K562 (cell line): ENCODE measurements at regions not wholly inside any gene's neighbourhood (a gene's known extent, or its start where the extent isn't known, plus 50 kb on each side); places are given as distances from the start of the nearest gene placed in this dataset.

Experiments used
- SRSF1 ChIP-seq: fragments of 200-400 bp; formaldehyde crosslinking; IDR thresholded peaks from 2 replicates; pipeline ENCODE4 v1.6.1; 2017; ENCODE audit warnings: mild to moderate bottlenecking, low read depth, low read length, moderate library complexity
- TF ChIP-seq, protein P1 (sequence below), 2 experiments: fragments of 450-650 bp; IDR thresholded peaks; 2 replicates each; pipeline ENCODE4 v1.6.1; 2016; ENCODE audit warnings: mild to moderate bottlenecking in 2 of 2, borderline replicate concordance in 1 of 2, low read depth in 1 of 2, moderate library complexity in 1 of 2
- TF ChIP-seq, protein P2 (sequence below): fragments of 250-450 bp; sonication (Bioruptor Pico); IDR thresholded peaks from 2 replicates; pipeline ENCODE4 v1.8.0; 2022; ENCODE audit warnings: inconsistent platforms, mild to moderate bottlenecking, moderate library complexity, borderline replicate concordance

DNA sequence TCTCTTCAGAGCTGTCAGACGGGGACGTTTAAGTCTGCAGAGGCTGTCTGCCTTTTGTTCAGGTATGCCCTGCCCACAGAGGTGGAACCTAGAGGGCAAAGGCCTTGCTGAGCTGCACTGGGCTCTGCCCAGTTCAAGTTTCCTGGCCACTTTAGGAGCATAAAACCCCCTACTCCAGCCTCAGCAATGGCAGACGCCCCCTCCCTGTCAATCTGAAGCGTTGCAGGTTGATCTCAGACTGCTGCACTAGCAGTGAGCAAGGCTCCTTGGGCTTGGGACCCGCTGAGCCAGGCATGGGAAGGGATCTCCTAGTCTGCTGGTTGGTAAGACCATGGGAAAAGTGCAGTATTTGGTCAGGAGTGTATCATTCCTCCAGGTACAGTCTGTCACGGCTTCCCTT is 66.6 kb upstream of the TP53I11 start (continued):
- TF ChIP-seq, protein P1, sequence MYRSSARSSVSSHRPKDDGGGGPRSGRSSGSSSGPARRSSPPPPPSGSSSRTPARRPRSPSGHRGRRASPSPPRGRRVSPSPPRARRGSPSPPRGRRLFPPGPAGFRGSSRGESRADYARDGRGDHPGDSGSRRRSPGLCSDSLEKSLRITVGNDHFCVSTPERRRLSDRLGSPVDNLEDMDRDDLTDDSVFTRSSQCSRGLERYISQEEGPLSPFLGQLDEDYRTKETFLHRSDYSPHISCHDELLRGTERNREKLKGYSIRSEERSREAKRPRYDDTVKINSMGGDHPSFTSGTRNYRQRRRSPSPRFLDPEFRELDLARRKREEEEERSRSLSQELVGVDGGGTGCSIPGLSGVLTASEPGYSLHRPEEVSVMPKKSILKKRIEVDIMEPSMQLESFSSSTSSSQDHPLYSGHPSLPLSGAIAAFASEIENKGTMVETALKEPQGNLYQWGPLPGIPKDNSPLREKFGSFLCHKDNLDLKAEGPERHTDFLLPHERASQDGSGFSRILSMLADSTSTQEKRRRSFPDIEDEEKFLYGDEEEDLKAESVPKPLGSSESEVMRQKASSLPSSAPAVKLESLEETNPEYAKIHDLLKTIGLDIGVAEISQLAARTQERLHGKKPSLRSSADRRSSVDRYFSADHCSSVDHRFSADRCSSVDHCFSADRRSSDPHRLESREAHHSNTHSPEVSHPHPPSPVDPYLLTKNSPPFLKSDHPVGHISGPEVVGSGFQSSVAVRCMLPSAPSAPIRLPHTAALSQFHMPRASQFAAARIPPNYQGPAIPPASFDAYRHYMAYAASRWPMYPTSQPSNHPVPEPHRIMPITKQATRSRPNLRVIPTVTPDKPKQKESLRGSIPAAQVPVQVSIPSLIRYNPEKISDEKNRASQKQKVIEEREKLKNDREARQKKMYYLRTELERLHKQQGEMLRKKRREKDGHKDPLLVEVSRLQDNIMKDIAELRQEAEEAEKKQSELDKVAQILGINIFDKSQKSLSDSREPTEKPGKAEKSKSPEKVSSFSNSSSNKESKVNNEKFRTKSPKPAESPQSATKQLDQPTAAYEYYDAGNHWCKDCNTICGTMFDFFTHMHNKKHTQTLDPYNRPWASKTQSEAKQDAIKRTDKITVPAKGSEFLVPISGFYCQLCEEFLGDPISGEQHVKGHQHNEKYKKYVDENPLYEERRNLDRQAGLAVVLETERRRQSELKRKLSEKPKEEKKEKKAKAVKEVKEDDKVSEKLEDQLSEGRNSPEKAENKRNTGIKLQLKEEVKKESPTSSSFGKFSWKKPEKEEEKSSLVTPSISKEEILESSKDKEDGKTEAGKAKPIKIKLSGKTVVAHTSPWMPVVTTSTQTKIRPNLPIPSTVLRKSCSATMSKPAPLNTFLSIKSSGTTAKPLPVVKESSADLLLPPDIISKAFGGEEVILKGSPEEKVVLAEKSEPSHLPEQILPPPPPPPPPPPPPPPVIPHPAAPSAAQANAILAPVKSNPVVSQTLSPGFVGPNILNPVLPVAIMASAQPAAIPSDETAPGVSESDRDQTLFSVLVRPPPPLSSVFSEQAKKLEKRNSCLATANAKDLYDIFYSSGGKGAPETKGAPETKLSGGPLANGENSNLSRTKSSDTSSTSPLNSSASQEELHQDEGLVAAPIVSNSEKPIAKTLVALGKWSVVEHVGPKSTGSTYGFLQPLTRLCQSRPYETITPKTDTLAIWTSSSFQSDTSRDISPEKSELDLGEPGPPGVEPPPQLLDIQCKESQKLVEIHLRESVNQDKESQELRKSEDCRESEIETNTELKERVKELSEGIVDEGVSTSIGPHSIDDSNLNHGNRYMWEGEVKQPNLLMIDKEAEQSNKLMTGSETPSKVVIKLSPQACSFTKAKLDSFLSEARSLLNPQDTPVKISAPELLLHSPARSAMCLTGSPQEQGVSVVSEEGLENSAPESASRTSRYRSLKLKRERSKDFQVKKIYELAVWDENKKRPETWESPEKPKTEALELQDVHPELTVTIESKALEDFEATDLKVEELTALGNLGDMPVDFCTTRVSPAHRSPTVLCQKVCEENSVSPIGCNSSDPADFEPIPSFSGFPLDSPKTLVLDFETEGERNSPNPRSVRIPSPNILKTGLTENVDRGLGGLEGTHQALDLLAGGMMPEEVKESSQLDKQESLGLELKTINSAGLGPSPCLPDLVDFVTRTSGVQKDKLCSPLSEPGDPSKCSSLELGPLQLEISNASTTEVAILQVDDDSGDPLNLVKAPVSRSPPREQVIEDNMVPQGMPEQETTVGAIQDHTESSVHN (IDR thresholded peaks at IDR 0.05; ENCODE audit: borderline replicate concordance in 1 of 2, low read depth in 1 of 2) = no peak
- TF ChIP-seq, protein P2, sequence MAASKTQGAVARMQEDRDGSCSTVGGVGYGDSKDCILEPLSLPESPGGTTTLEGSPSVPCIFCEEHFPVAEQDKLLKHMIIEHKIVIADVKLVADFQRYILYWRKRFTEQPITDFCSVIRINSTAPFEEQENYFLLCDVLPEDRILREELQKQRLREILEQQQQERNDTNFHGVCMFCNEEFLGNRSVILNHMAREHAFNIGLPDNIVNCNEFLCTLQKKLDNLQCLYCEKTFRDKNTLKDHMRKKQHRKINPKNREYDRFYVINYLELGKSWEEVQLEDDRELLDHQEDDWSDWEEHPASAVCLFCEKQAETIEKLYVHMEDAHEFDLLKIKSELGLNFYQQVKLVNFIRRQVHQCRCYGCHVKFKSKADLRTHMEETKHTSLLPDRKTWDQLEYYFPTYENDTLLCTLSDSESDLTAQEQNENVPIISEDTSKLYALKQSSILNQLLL (CRISPR knock-in tag) = no peak
- TF ChIP-seq SRSF1 = no peak
